Spleen (tissue), 11 donors: ENCODE measurements at regions not wholly inside any gene's neighbourhood (a gene's known extent, or its start where the extent isn't known, plus 50 kb on each side); places are given as distances from the start of the nearest gene placed in this dataset.

Experiments
- DNase-seq: peaks from one replicate; pipeline ENCODE4 v3.0.0-alpha.2; 2020
- H3K27ac ChIP-seq, 8 donors: fragments of 200-600 bp; sonication (generic) in 7 of 8; 1 replicate in 4 of 8; 2 replicates in 4 of 8; pipeline versions ENCODE4 v1.5.0 to v1.8.0; 2016 to 2021; ENCODE audit warnings: inconsistent platforms in 4 of 8, mild to moderate bottlenecking in 4 of 8, moderate library complexity in 1 of 8
- H3K27me3 ChIP-seq, 7 donors: fragments of 200-600 bp; sonication (generic) in 6 of 7; replicated peaks in 1 of 7; 1 replicate in 4 of 7; 2 replicates in 3 of 7; pipeline versions ENCODE4 v1.5.0 to v1.8.0; 2016 to 2021; ENCODE audit warnings: inconsistent platforms in 3 of 7, mild to moderate bottlenecking in 1 of 7
- H3K36me3 ChIP-seq, 6 donors: fragments of 200-600 bp; sonication (generic) in 5 of 6; 1 replicate in 4 of 6; 2 replicates in 2 of 6; pipeline versions ENCODE4 v1.5.0 to v1.8.0; 2016 to 2021; ENCODE audit warnings: inconsistent platforms in 2 of 6
- H3K4me1 ChIP-seq, 6 donors: fragments of 200-600 bp; sonication (generic) in 5 of 6; 1 replicate in 3 of 6; 2 replicates in 3 of 6; pipeline versions ENCODE4 v1.5.0 to v1.8.0; 2016 to 2021; ENCODE audit warnings: inconsistent platforms in 3 of 6
- H3K4me3 ChIP-seq, 8 donors: fragments of 200-600 bp; sonication (generic) in 7 of 8; 1 replicate in 4 of 8; 2 replicates in 4 of 8; pipeline versions ENCODE4 v1.5.0 to v1.8.0; 2016 to 2021; ENCODE audit warnings: inconsistent platforms in 4 of 8, mild to moderate bottlenecking in 4 of 8, moderate library complexity in 2 of 8
- H3K9me3 ChIP-seq, 8 donors: fragments of 200-600 bp; sonication (generic) in 7 of 8; 1 replicate in 4 of 8; 2 replicates in 4 of 8; pipeline versions ENCODE4 v1.5.0 to v1.8.0; 2016 to 2021; ENCODE audit warnings: inconsistent platforms in 4 of 8
- CTCF ChIP-seq, 11 experiments: fragments of 200-600 bp in 7 of 11; fragments of 450-650 bp in 4 of 11; sonication (generic) in 4 of 11; IDR thresholded peaks in 8 of 11; conservative IDR thresholded peaks in 3 of 11; 1 replicate in 7 of 11; 2 replicates in 4 of 11; pipeline versions ENCODE4 v1.4.0 to v1.8.0; 2016 to 2021; ENCODE audit warnings: antibody characterized with exemption in 11 of 11, inconsistent platforms in 4 of 11, mild to moderate bottlenecking in 1 of 11
- POLR2A ChIP-seq, 3 donors: fragments of 450-650 bp; IDR thresholded peaks; one replicate each; pipeline ENCODE4 v1.5.1; 2017; ENCODE audit warnings: antibody characterized with exemption in 3 of 3, mild to moderate bottlenecking in 1 of 3
- POLR2AphosphoS5 ChIP-seq, 3 donors: sonication (generic); formaldehyde crosslinking; IDR thresholded peaks; one replicate each; pipeline ENCODE4 v1.5.1; 2017; ENCODE audit warnings: antibody characterized with exemption in 3 of 3
- WGBS, 5 donors: extraction: QIAGEN DNeasy Blood & Tissue Kit in 3 of 5; methylation state at CpG; one replicate each; pipeline versions ENCODE4 v1.1.5 to v1.1.7; 2013 to 2018; 5-methylcytosine and 5-hydroxymethylcytosine counted together
- intact Hi-C: fragments of 100-400 bp; cut with DNase I; formaldehyde crosslinking; loops from one replicate; pipeline ENCODE4 v1.15.0; 2023; ENCODE audit warnings: low total_unique reads
- donor health status: healthy with polysubstance abuse.
- donor health status: DM: no; HTN: no; CAD: no; lungs with moderate emphysema.
- donor health status: DM: no; HTN: no; CAD: no.
- donor health status: Bipolar disorder and iron deficiency.
- donor health status: healthy.
- donor health status: DM: no; HTN: no; CAD: no.
- donor health status: DM: yes; HTN: yes; CAD: no.

GRCh38 chr4:24405341-24405740, 179.0 kb downstream of the DHX15 start:
- no peak overlapping the region for H3K27ac ChIP-seq
- 82 to 94% (median 90%) methylated on average over 5 of the region's 5 CpGs for WGBS, 5 donors
- DNase-seq, result no peak
- intact Hi-C loops, result no loop called here
- H3K36me3 ChIP-seq, result no peaks in the 10 kb centered on the region
- H3K4me3 ChIP-seq, result no peak overlapping the region
- TF ChIP-seq POLR2A (IDR thresholded peaks at IDR 0.05) (no peak), CTCF (IDR thresholded peaks at IDR 0.05 in 8 of 11, conservative IDR thresholded peaks at IDR 0.05 in 3 of 11) (no peak), POLR2AphosphoS5 (IDR thresholded peaks at IDR 0.05) (no peak)
- H3K4me1 ChIP-seq, result no peaks in the 10 kb centered on the region
- no peaks in the 10 kb centered on the region for H3K9me3 ChIP-seq
- no peaks in the 10 kb centered on the region for H3K27me3 ChIP-seq

DNA sequence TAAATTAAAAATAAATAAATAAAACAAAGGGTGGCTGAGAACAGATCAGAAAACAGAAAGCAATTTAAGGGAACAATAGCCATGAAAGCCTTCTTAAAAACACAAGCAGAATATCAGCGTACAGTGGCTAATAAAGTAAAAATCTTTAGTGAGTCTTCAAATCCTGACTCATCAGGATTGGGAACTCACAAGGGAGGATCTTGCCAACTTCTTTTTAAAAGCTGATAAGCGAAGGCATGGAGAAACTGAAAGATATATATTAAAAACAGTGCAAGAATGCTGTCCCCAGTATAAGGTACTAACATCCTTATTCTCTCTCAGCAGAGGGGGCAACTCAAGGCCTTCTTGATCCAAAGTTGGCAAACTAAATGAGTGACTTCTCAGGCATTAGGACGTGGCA, 180.1 kb downstream of the DHX15 start:
- DNase-seq, result no peak
- no peak overlapping the region for H3K27ac ChIP-seq
- no peak overlapping the region for H3K4me3 ChIP-seq
- H3K4me1 ChIP-seq, result no peaks in the 10 kb centered on the region
- no peaks in the 10 kb centered on the region for H3K27me3 ChIP-seq
- no peaks in the 10 kb centered on the region for H3K36me3 ChIP-seq
- 69 to 85% (median 80%) methylated on average over 3 of the region's 3 CpGs for WGBS, 5 donors
- no peak for TF ChIP-seq POLR2AphosphoS5 (IDR thresholded peaks at IDR 0.05)
- no peak for TF ChIP-seq CTCF (IDR thresholded peaks at IDR 0.05 in 8 of 11, conservative IDR thresholded peaks at IDR 0.05 in 3 of 11)
- TF ChIP-seq POLR2A (IDR thresholded peaks at IDR 0.05), result no peak
- no peaks in the 10 kb centered on the region for H3K9me3 ChIP-seq
- intact Hi-C loops, result no loop called here

DNA sequence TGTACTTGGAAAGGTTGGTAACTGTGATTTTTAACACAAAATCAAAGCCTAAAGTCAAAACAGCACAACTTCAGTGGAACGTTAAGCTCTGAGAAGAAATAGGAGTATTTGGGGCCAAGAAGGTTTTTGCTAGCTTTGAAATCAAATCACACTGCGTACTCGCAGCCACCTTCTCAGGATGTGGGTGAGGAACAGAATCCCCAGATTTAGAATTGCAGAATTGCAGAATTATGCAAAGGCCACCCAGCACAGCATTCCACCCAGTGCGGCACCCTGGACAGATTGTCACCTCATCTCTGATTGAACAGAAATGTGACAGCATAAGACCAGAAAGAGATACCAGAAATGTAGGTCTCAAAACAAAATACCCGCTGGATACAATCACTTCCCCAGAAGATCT, 181.1 kb downstream of the DHX15 start:
- no peak for DNase-seq
- no peaks in the 10 kb centered on the region for H3K4me1 ChIP-seq
- intact Hi-C loops, result no loop called here
- no peaks in the 10 kb centered on the region for H3K27me3 ChIP-seq
- no peak overlapping the region for H3K4me3 ChIP-seq
- H3K27ac ChIP-seq, result no peak overlapping the region
- no peak for TF ChIP-seq POLR2A (IDR thresholded peaks at IDR 0.05)
- TF ChIP-seq CTCF (IDR thresholded peaks at IDR 0.05 in 8 of 11, conservative IDR thresholded peaks at IDR 0.05 in 3 of 11), result no peak
- TF ChIP-seq POLR2AphosphoS5 (IDR thresholded peaks at IDR 0.05), result no peak
- WGBS, 5 donors, result 87 to 93% (median 90%) methylated on average over 5 of the region's 5 CpGs
- H3K36me3 ChIP-seq, result no peaks in the 10 kb centered on the region
- no peaks in the 10 kb centered on the region for H3K9me3 ChIP-seq

GRCh38 chr4:24400537-24400936, 183.8 kb downstream of the DHX15 start:
- Histone ChIP-seq H3K9me3 (no peaks in the 10 kb centered on the region), H3K4me1 (no peaks in the 10 kb centered on the region), H3K27ac (no peak overlapping the region), H3K4me3 (no peak overlapping the region), H3K27me3 (no peaks in the 10 kb centered on the region), H3K36me3 (no peaks in the 10 kb centered on the region)
- 89 to 94% (median 89%) methylated on average over 3 of the region's 3 CpGs for WGBS, 5 donors
- no peak for DNase-seq
- intact Hi-C loops, result no loop called here
- TF ChIP-seq POLR2AphosphoS5 (IDR thresholded peaks at IDR 0.05), result no peak
- no peak for TF ChIP-seq POLR2A (IDR thresholded peaks at IDR 0.05)
- TF ChIP-seq CTCF (IDR thresholded peaks at IDR 0.05 in 8 of 11, conservative IDR thresholded peaks at IDR 0.05 in 3 of 11), result no peak
